ENCODE measurements at regions not wholly inside any gene's neighbourhood (a gene's known extent, or its start where the extent isn't known, plus 50 kb on each side); places are given as distances from the start of the nearest gene placed in this dataset.

DNA sequence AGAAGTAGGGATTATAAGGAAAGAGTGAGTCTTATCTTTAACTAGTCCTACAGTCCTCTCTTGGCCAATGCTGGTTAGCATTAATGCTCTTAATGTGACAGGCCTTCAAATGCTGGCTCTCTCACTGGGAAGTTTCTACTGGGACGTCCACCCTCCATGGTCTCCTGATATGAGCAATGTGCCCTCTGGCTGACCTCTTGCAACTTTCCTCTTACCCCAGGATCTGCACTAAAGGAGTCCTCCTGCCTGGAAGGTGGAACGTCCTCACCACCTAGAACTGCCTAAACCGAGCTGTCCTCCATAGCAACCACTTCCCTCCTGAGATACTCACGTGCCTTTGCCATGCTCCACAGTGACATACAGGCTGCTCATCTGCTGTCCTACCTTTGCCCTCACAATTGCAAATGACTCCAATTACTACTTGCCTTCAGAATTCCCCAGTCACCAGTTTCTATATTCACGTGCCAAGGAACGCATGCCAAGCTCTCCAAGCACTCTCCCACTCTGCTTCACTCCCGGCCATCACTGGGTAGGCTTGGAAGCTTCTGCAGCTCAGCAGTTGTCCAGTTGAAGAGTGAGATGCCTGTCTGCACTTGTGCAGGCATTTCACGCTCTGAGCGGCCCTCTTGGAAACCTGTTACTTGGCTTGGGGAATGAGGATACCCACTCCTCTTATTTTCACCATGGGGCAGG lies 404.7 kb downstream of the RRAGC start:
- 80% methylated on average over 9 of the region's 9 CpGs for WGBS
- Histone ChIP-seq H3K4me1 (ENCODE audit: control insufficient read depth, insufficient read depth, low read depth, low read length) (no peaks in the 10 kb centered on the region), H4K8ac (ENCODE audit: low read length) (no peak overlapping the region), H3K27me3 (ENCODE audit: control insufficient read depth in 1 of 2, insufficient read depth in 1 of 2, low read length in 2 of 2) (peaks cover 0 to 6% of the 10 kb centered on the region in 2 experiments), H3K4ac (ENCODE audit: low read depth in 1 of 2, low read length in 2 of 2) (no peak overlapping the region), H3K9me3 (ENCODE audit: control insufficient read depth, low read length) (no peaks in the 10 kb centered on the region), H3K27ac (ENCODE audit: low read length, poor library complexity, severe bottlenecking) (no peak overlapping the region), H3K79me1 (replicated peaks; ENCODE audit: low read length, poor library complexity, severe bottlenecking) (no peaks in the 10 kb centered on the region), H2AK5ac (ENCODE audit: low read length, severe bottlenecking) (no peak overlapping the region), H3K36me3 (ENCODE audit: control insufficient read depth in 1 of 2, insufficient read depth in 2 of 2, low read depth in 1 of 2, low read length in 2 of 2) (no peaks in the 10 kb centered on the region), H2BK120ac (ENCODE audit: low read depth, low read length) (no peak overlapping the region), H2BK12ac (ENCODE audit: low read length in 2 of 2) (no peak overlapping the region), H3K23ac (ENCODE audit: low read length in 2 of 2) (no peak overlapping the region), H3K14ac (ENCODE audit: low read length in 2 of 2) (no peak overlapping the region), H2BK5ac (ENCODE audit: low read depth, low read length, poor library complexity, severe bottlenecking) (no peak overlapping the region), H4K91ac (ENCODE audit: low read length) (no peak overlapping the region), H2AFZ (ENCODE audit: low read depth, low read length) (no peak overlapping the region), H3K4me3 (ENCODE audit: insufficient read depth in 1 of 2, low read depth in 1 of 2, low read length in 2 of 2) (no peak overlapping the region), H3K9ac (ENCODE audit: low read length) (no peak overlapping the region), H3K4me2 (ENCODE audit: low read length, poor library complexity, severe bottlenecking) (no peak overlapping the region), H3K18ac (ENCODE audit: low read depth in 1 of 2, low read length in 2 of 2) (no peak overlapping the region), H2BK15ac (ENCODE audit: low read depth, poor library complexity, severe bottlenecking) (no peak overlapping the region)
- no peak for DNase-seq

DNA sequence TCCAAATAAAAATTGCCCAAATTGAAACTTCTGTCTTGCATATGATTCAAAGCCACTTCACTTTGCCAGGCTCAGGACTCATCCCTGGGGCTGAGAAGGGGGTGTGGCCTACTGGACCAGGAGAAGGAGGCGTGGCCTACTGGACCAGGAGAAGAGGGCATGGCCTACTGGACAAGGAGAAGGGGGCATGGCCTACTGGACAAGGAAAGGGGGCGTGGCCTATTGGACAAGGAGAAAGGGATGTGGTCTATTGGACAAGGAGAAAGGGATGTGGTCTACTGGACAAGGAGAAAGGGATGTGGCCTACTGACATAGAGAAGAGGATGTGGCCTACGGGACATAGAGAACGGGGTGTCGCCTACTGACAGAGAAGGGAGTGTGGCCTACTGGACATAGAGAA lies 405.3 kb downstream of the RRAGC start:
- Histone ChIP-seq H3K27ac (ENCODE audit: low read length, poor library complexity, severe bottlenecking) (no peak overlapping the region), H3K36me3 (ENCODE audit: control insufficient read depth in 1 of 2, insufficient read depth in 2 of 2, low read depth in 1 of 2, low read length in 2 of 2) (no peaks in the 10 kb centered on the region), H2BK120ac (ENCODE audit: low read depth, low read length) (no peak overlapping the region), H4K91ac (ENCODE audit: low read length) (no peak overlapping the region), H3K4me3 (ENCODE audit: insufficient read depth in 1 of 2, low read depth in 1 of 2, low read length in 2 of 2) (no peak overlapping the region), H3K27me3 (ENCODE audit: control insufficient read depth in 1 of 2, insufficient read depth in 1 of 2, low read length in 2 of 2) (peaks cover 0 to 6% of the 10 kb centered on the region in 2 experiments), H4K8ac (ENCODE audit: low read length) (no peak overlapping the region), H3K4me2 (ENCODE audit: low read length, poor library complexity, severe bottlenecking) (no peak overlapping the region), H3K23ac (ENCODE audit: low read length in 2 of 2) (no peak overlapping the region), H3K9ac (ENCODE audit: low read length) (no peak overlapping the region), H2BK12ac (ENCODE audit: low read length in 2 of 2) (no peak overlapping the region), H3K4ac (ENCODE audit: low read depth in 1 of 2, low read length in 2 of 2) (no peak overlapping the region), H3K18ac (ENCODE audit: low read depth in 1 of 2, low read length in 2 of 2) (no peak overlapping the region), H2BK5ac (ENCODE audit: low read depth, low read length, poor library complexity, severe bottlenecking) (no peak overlapping the region), H2AFZ (ENCODE audit: low read depth, low read length) (no peak overlapping the region), H3K14ac (ENCODE audit: low read length in 2 of 2) (no peak overlapping the region), H3K79me1 (replicated peaks; ENCODE audit: low read length, poor library complexity, severe bottlenecking) (no peaks in the 10 kb centered on the region), H2BK15ac (ENCODE audit: low read depth, poor library complexity, severe bottlenecking) (no peak overlapping the region), H3K4me1 (ENCODE audit: control insufficient read depth, insufficient read depth, low read depth, low read length) (no peaks in the 10 kb centered on the region), H2AK5ac (ENCODE audit: low read length, severe bottlenecking) (no peak overlapping the region), H3K9me3 (ENCODE audit: control insufficient read depth, low read length) (no peaks in the 10 kb centered on the region)
- no peak for DNase-seq
- 79% methylated on average over 5 of the region's 5 CpGs for WGBS

DNA sequence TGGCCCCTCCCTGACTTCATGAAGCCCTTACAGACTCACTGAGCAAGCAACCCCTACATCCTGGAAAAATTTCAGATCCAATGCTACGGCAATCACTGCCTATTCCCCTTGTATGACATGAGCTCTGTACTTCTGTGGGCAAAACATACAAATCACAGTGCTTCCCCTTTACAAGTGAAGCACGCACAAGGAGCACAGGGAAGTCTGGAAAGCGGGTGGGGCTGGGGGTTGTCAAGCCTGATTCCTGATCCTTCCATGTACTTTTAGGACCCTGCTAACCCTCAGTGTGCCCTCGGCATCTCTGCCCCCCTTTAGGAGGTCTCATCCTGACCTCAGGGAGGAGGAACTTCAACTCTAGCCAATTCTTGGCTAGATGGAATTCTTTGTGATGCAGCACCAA lies 405.7 kb upstream of the POU3F1 start:
- no peak overlapping the region for H2AFZ ChIP-seq (ENCODE audit: low read depth, low read length)
- no peak overlapping the region for H3K23ac ChIP-seq (ENCODE audit: low read length in 2 of 2)
- no peaks in the 10 kb centered on the region for H3K4me1 ChIP-seq (ENCODE audit: control insufficient read depth, insufficient read depth, low read depth, low read length)
- 79% methylated on average over 4 of the region's 4 CpGs for WGBS
- H4K91ac ChIP-seq (ENCODE audit: low read length), result no peak overlapping the region
- H3K4me3 ChIP-seq (ENCODE audit: insufficient read depth in 1 of 2, low read depth in 1 of 2, low read length in 2 of 2), result no peak overlapping the region
- H2BK120ac ChIP-seq (ENCODE audit: low read depth, low read length), result no peak overlapping the region
- no peak overlapping the region for H2BK12ac ChIP-seq (ENCODE audit: low read length in 2 of 2)
- H2BK5ac ChIP-seq (ENCODE audit: low read depth, low read length, poor library complexity, severe bottlenecking), result no peak overlapping the region
- no peak overlapping the region for H3K4me2 ChIP-seq (ENCODE audit: low read length, poor library complexity, severe bottlenecking)
- H3K4ac ChIP-seq (ENCODE audit: low read depth in 1 of 2, low read length in 2 of 2), result no peak overlapping the region
- no peak for DNase-seq
- H3K14ac ChIP-seq (ENCODE audit: low read length in 2 of 2), result no peak overlapping the region
- no peaks in the 10 kb centered on the region for H3K79me1 ChIP-seq (replicated peaks; ENCODE audit: low read length, poor library complexity, severe bottlenecking)
- H4K8ac ChIP-seq (ENCODE audit: low read length), result no peak overlapping the region
- no peak overlapping the region for H3K18ac ChIP-seq (ENCODE audit: low read depth in 1 of 2, low read length in 2 of 2)
- H3K27ac ChIP-seq (ENCODE audit: low read length, poor library complexity, severe bottlenecking), result no peak overlapping the region
- no peak overlapping the region for H2BK15ac ChIP-seq (ENCODE audit: low read depth, poor library complexity, severe bottlenecking)
- H3K9me3 ChIP-seq (ENCODE audit: control insufficient read depth, low read length), result no peaks in the 10 kb centered on the region
- no peak overlapping the region for H2AK5ac ChIP-seq (ENCODE audit: low read length, severe bottlenecking)
- H3K9ac ChIP-seq (ENCODE audit: low read length), result no peak overlapping the region
- H3K36me3 ChIP-seq (ENCODE audit: control insufficient read depth in 1 of 2, insufficient read depth in 2 of 2, low read depth in 1 of 2, low read length in 2 of 2), result no peaks in the 10 kb centered on the region
- peaks cover 0 to 9% of the 10 kb centered on the region in 2 experiments for H3K27me3 ChIP-seq (ENCODE audit: control insufficient read depth in 1 of 2, insufficient read depth in 1 of 2, low read length in 2 of 2)

DNA sequence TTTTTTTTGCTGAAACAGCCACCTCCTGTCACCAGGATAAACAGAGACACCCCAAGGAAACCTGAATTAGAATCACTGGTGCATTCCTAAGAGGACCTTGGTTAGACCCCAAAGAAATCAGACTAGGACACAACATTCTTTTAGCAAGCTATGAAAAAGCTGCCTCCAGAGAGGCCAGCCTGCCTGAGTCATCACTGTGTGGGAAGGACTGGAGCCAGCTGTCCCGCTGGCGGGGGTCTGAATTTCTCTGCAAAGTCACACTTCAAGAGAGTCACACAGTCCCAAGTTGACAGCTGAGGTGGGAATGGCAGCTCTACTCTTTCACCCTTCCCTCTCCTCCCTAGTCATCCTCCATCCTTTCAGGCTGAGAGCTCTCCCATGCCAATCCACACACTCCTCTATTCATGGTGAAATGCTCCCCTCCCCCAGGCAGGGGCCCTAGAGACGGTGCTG lies 405.0 kb upstream of the POU3F1 start:
- no peaks in the 10 kb centered on the region for H3K4me1 ChIP-seq (ENCODE audit: control insufficient read depth, insufficient read depth, low read depth, low read length)
- 11% methylated on average over 2 of the region's 3 CpGs for WGBS

More for the DNA sequence above, 405.0 kb upstream of the POU3F1 start:
- peaks cover 0 to 15% of the 10 kb centered on the region in 2 experiments for H3K27me3 ChIP-seq (ENCODE audit: control insufficient read depth in 1 of 2, insufficient read depth in 1 of 2, low read length in 2 of 2)
- no peak overlapping the region for H3K4me3 ChIP-seq (ENCODE audit: insufficient read depth in 1 of 2, low read depth in 1 of 2, low read length in 2 of 2)
- H3K23ac ChIP-seq (ENCODE audit: low read length in 2 of 2), result no peak overlapping the region
- no peak overlapping the region for H2BK120ac ChIP-seq (ENCODE audit: low read depth, low read length)
- no peak overlapping the region for H3K18ac ChIP-seq (ENCODE audit: low read depth in 1 of 2, low read length in 2 of 2)
- no peaks in the 10 kb centered on the region for H3K36me3 ChIP-seq (ENCODE audit: control insufficient read depth in 1 of 2, insufficient read depth in 2 of 2, low read depth in 1 of 2, low read length in 2 of 2)
- H2BK5ac ChIP-seq (ENCODE audit: low read depth, low read length, poor library complexity, severe bottlenecking), result no peak overlapping the region
- H3K9me3 ChIP-seq (ENCODE audit: control insufficient read depth, low read length), result no peaks in the 10 kb centered on the region
- H2BK15ac ChIP-seq (ENCODE audit: low read depth, poor library complexity, severe bottlenecking), result no peak overlapping the region
- no peak overlapping the region for H3K4ac ChIP-seq (ENCODE audit: low read depth in 1 of 2, low read length in 2 of 2)
- H2AK5ac ChIP-seq (ENCODE audit: low read length, severe bottlenecking), result no peak overlapping the region
- DNase-seq, result no peak
- H3K27ac ChIP-seq (ENCODE audit: low read length, poor library complexity, severe bottlenecking), result no peak overlapping the region
- H4K8ac ChIP-seq (ENCODE audit: low read length), result no peak overlapping the region
- H3K14ac ChIP-seq (ENCODE audit: low read length in 2 of 2), result no peak overlapping the region
- H4K91ac ChIP-seq (ENCODE audit: low read length), result no peak overlapping the region
- H3K79me1 ChIP-seq (replicated peaks; ENCODE audit: low read length, poor library complexity, severe bottlenecking), result no peaks in the 10 kb centered on the region
- no peak overlapping the region for H3K4me2 ChIP-seq (ENCODE audit: low read length, poor library complexity, severe bottlenecking)
- H2AFZ ChIP-seq (ENCODE audit: low read depth, low read length), result no peak overlapping the region
- H3K9ac ChIP-seq (ENCODE audit: low read length), result no peak overlapping the region
- no peak overlapping the region for H2BK12ac ChIP-seq (ENCODE audit: low read length in 2 of 2)

Data from mesenchymal stem cell (in vitro differentiated cells and primary cell).